ENCODE measurements at regions not wholly inside any gene's neighbourhood (a gene's known extent, or its start where the extent isn't known, plus 50 kb on each side); places are given as distances from the start of the nearest gene placed in this dataset.
"Not testable (repeated sequence)": the region's sequence is repeated elsewhere in the genome, so short reads cannot be mapped to it uniquely, and the experiment has no call there.

- DNase-seq (ENCODE audit: low read depth in 1 of 2, low spot score in 1 of 2), result no peak
Measured at GRCh38 chr13:18951412-18951811, 230.2 kb downstream of the TUBA3C start.

- DNase-seq (ENCODE audit: low read depth in 1 of 2, low spot score in 1 of 2), result no peak
Measured at GRCh38 chr13:18949970-18950369, 231.7 kb downstream of the TUBA3C start.

GRCh38 chr13:18949489-18949761, 232.2 kb downstream of the TUBA3C start:
- no peak for DNase-seq (ENCODE audit: low read depth in 1 of 2, low spot score in 1 of 2)

- DNase-seq (ENCODE audit: low read depth in 1 of 2, low spot score in 1 of 2), result no peak
Measured at GRCh38 chr13:18948664-18949488, 232.7 kb downstream of the TUBA3C start.

DNA sequence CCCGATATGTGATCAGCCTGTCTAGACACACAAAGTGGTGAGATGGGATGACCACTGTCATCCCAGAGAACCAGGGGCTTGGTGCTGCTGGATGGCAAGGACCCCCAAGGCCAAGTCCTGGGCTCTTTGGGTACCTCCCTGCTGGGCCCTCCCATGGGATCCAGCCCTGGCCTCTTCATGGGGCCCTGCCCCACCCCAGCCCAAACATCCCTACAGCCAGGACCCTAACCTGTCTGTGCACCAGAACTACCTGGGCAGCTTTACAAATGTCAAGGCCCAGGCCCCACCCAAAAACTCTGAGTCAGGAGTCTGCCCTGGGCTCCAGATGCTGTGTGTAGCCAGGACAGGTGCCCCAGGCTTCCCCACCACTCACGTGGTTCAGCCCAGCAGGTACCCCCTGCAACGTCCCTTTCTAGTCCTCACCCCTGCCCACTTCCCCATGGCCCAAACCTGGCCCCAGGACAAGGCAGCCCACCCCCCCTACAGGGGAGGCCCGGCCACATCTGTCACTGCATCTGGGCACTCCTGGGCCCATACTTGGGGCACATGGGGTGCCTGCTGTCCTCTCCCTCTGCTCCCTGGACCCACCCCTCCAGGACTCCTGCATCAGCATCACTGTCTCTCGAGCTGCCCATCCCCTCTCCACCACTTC, 233.5 kb downstream of the TUBA3C start:
- DNase-seq (ENCODE audit: low read depth in 1 of 2, low spot score in 1 of 2), result no peak

DNA sequence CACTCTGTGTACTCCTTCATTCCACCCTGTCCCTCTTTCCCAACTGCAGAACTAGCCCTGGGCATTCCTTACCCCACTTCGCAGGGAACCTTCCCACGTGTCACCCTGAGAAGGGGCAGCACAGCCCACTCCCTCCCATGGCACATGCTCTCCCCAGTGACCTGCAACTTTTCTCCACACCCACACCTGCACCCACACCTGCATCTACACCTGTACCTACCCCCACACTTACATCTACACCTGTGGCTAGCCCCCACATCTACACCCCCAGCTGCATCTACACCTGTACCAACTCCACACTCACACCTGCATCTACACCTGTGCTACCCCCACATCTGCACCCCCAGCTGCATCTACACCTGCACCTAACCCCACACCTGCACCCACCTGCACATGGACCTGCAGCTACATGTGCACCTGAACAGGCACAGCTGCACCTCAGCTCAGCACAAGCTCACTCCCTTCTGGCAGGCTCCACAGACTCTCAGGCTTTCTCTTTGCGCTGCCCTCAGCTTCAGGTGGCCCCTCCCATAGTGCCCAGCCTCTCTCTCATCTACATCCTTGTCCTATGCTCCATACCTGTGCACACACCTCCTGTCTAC, 234.1 kb downstream of the TUBA3C start:
- no peak for DNase-seq (ENCODE audit: low read depth in 1 of 2, low spot score in 1 of 2)

DNA sequence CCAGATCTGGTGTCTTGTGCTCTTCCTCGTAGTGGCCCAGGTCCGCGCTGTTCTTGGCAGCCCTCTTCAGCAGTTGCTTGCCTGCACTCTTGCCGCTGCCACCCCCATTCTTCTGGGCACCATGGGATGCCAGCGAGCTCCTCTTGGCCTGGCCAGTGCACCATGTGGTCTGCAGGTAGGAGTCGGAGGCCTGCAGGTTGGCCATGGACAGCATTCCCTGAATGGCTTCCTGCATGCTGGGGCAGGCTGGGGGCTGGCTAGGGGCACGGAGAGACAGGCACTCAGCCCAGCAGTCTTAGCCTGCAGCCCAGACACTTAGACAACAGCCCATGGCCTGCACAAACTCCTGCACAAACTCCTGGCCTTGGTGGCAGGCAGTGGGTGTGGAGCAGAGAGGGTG, 234.9 kb downstream of the TUBA3C start:
- DNase-seq (ENCODE audit: low read depth in 1 of 2, low spot score in 1 of 2), result no peak

DNA sequence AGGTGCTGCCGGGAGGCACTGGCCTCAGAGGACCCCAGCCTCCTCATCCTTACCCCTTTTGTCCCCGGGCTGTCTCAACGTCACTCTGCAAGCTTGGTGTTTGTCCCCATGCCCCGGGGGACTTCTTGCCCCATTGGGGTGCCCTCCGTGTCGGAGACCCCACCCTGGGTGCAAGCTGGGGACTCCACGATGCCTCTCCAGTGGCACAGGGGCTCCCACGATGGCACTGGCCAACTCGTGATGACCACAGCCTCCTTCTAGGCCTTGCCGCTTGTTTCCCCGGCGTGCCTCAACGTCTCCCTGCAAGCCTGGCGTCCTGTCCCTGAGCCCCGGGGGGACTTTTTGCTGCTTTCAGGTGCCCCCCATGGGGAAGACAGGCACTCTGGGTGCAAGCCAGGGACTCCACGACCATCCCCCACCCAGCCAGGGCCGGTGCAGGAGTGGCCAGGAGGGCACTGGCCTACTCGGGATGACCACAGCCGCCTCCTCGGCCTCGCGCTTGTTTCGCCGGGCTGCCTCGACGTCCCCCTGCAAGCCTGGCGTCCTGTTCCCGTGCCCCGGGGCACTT, 237.0 kb downstream of the TUBA3C start:
- DNase-seq (ENCODE audit: low read depth in 1 of 2, low spot score in 1 of 2), result no peak

DNA sequence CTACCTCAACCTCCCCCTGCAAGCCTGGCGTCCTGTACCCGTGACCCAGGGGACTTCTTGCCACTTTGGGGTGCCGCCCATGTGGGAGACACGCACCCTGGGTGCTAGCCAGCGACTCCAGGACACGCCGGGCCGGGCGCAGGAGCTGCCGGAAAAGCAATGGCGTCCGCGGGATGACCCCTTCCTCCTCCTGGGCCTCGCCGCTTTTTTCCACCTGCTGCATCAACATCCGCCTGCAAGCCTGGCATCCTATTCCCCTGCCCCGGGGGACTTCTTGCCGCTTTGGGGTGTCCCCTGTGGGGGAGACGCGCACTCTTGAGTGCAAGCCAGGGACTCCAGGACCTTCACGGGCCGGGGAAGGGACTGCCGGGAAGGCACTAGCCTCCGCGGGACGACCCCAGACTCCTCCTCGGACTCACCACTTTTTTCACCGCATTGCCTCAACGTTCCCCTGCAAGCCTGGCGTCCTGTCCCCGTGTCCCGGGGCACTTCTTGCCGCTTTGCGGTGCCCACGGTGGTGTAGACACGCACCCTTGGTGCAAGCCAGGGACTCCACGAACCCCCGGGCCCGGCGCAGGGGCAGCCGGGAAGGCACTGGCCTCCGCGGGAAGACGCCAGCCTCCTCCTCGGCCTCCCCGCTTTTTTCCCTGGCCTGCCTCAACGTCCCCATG, 237.8 kb downstream of the TUBA3C start:
- no peak for DNase-seq (ENCODE audit: low read depth in 1 of 2, low spot score in 1 of 2)

- no peak for DNase-seq (ENCODE audit: low read depth in 1 of 2, low spot score in 1 of 2)
Measured at GRCh38 chr13:18943273-18943672, 238.4 kb downstream of the TUBA3C start.

- no peak for DNase-seq (ENCODE audit: low read depth in 1 of 2, low spot score in 1 of 2)
Measured at GRCh38 chr13:18936104-18936503, 245.5 kb downstream of the TUBA3C start.

DNA sequence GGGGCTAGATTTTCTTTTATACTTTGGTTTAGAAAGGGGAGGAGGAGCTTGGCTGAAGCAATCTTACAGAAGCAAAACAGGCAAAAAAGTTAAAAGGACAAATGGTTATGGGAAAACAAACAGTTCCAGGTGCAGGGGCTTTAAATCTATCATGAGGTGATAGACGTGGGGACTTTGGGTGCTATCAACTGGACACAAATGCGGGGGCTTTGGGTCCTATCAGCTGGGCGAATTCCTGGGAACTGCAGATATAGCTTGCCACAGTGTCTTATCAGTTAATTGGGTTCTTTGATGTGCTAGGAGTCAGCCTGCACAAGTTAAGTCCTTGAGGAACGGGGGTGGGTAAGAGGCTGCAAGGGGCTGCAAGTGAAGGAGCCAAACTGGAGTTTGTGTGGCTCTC, 260.6 kb downstream of the TUBA3C start:
- DNase-seq (ENCODE audit: low read depth in 1 of 2, low spot score in 1 of 2), result no peak

GRCh38 chr13:18905096-18905495, 276.5 kb downstream of the TUBA3C start:
- DNase-seq (ENCODE audit: low read depth in 1 of 2, low spot score in 1 of 2), result not testable (repeated sequence)

DNA sequence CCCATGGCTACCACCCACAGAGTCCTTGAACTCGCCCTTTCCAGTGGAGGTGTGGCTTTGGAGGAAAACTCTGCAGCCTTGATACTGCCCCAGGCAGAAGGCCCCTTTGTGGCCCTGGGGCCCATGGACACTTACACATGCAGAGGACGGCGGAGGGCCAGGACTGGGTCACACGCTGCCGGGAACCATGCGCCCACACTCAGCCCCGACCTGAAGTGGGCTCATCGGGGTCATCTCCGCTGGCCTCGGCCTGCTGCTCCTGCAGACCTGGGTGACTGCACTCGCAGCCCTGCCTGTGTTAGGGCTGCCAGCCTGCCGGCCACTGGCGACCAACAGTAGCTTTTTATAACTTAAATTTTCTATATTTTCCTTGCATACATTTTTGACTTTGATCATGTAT, 286.2 kb downstream of the TUBA3C start:
- DNase-seq (ENCODE audit: low read depth in 1 of 2, low spot score in 1 of 2), result not testable (repeated sequence)

- not testable (repeated sequence) for DNase-seq (ENCODE audit: low read depth in 1 of 2, low spot score in 1 of 2)
Measured at GRCh38 chr13:18891242-18891641, 290.4 kb downstream of the TUBA3C start.

DNA sequence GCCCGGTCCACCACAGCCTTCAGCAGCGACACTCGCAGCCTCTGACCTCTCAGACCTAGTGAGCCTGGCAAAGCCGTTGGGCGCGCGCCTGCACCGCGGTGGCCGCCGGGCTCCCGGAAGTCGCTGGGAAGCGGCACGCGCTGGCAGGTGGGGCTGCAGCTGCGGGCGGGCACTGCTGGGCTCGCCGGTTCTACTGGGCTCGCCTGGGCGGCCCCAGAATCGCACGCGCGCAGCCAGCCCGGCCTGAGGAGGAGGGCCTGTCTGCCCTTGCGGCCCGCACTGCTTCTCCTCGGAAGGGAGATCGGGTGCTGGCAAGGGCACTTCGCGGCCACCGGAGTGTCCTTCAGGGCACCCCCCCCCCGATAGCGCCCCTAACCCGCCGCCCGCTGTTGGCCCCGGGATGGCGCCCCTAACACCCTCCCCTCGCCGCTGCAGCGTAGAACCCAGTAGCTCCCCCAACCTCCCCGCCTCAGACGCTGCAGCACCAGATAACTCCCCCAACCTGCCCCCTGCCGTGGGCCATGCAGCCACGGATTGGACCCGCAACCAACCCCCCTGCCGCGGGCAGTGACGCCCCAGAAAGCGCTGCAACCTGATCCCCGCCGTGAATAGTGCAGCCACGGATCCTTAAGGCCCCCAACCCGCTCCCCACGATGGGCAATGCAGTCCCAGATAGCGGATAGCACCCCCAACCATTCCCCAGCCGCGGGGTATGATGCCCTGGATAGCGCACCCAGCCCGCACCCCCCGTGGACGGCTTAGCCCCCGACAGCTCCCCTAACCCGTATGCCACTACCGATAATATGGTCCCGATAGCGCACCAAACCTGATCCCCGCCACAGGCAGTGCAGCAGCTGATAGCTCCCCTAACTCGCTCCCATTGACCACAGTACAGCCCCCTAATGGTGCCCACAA, 306.5 kb downstream of the TUBA3C start:
- not testable (repeated sequence) for DNase-seq (ENCODE audit: low read depth in 1 of 2, low spot score in 1 of 2)

- DNase-seq (ENCODE audit: low read depth in 1 of 2, low spot score in 1 of 2), result not testable (repeated sequence)
Measured at GRCh38 chr13:18870557-18870956, 311.1 kb downstream of the TUBA3C start.

DNA sequence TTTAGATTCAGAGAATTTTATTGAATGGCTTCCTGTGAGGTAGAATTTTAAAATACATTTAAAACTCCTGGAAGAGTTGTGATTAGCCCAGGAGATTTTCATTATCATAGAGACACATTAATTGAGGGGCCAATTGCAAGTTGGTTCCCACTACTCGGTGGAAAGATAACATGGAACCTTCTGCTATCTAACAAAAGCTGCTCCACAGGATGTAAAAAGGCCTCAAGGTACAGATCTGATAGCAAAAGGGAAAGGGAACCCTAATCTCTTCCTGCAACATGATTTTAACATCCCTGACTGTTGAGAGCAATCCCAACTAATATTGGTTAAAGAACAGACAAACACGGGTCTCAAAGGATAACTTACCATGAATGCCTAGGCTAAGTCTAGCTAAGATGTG, 312.3 kb downstream of the TUBA3C start:
- not testable (repeated sequence) for DNase-seq (ENCODE audit: low read depth in 1 of 2, low spot score in 1 of 2)

GRCh38 chr13:18837986-18838629, 343.5 kb downstream of the TUBA3C start:
- DNase-seq (ENCODE audit: low read depth in 1 of 2, low spot score in 1 of 2), result not testable (repeated sequence)

GRCh38 chr13:18837179-18837745, 344.4 kb downstream of the TUBA3C start:
- not testable (repeated sequence) for DNase-seq (ENCODE audit: low read depth in 1 of 2, low spot score in 1 of 2)
